ENCODE measurements at regions not wholly inside any gene's neighbourhood (a gene's known extent, or its start where the extent isn't known, plus 50 kb on each side); places are given as distances from the start of the nearest gene placed in this dataset.

GRCh38 chr3:25844891-25845290 is 55.0 kb downstream of the OXSM start:
- TF ChIP-seq CSDC2 (CRISPR knock-in tag; IDR thresholded peaks at IDR 0.05) (no peak), SNAI2 (CRISPR knock-in tag; IDR thresholded peaks at IDR 0.05) (no peak)
- ATAC-seq, result no peak

GRCh38 chr3:25846282-25846681 is 56.4 kb downstream of the OXSM start:
- no peak for TF ChIP-seq TOX (CRISPR knock-in tag; IDR thresholded peaks at IDR 0.05; ENCODE audit: borderline replicate concordance)
- no peak for TF ChIP-seq CREB5 (CRISPR knock-in tag; IDR thresholded peaks at IDR 0.05; ENCODE audit: low read depth)
- TF ChIP-seq TCF4 (CRISPR knock-in tag; IDR thresholded peaks at IDR 0.05; ENCODE audit: borderline replicate concordance), result no peak
- TF ChIP-seq ZNF70 (CRISPR knock-in tag; IDR thresholded peaks at IDR 0.05), result no peak
- TF ChIP-seq ZFP3 (CRISPR knock-in tag; IDR thresholded peaks at IDR 0.05), result no peak
- TF ChIP-seq CSDC2 (CRISPR knock-in tag; IDR thresholded peaks at IDR 0.05), result no peak
- TF ChIP-seq, protein P1, sequence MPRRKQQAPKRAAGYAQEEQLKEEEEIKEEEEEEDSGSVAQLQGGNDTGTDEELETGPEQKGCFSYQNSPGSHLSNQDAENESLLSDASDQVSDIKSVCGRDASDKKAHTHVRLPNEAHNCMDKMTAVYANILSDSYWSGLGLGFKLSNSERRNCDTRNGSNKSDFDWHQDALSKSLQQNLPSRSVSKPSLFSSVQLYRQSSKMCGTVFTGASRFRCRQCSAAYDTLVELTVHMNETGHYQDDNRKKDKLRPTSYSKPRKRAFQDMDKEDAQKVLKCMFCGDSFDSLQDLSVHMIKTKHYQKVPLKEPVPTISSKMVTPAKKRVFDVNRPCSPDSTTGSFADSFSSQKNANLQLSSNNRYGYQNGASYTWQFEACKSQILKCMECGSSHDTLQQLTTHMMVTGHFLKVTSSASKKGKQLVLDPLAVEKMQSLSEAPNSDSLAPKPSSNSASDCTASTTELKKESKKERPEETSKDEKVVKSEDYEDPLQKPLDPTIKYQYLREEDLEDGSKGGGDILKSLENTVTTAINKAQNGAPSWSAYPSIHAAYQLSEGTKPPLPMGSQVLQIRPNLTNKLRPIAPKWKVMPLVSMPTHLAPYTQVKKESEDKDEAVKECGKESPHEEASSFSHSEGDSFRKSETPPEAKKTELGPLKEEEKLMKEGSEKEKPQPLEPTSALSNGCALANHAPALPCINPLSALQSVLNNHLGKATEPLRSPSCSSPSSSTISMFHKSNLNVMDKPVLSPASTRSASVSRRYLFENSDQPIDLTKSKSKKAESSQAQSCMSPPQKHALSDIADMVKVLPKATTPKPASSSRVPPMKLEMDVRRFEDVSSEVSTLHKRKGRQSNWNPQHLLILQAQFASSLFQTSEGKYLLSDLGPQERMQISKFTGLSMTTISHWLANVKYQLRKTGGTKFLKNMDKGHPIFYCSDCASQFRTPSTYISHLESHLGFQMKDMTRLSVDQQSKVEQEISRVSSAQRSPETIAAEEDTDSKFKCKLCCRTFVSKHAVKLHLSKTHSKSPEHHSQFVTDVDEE (CRISPR knock-in tag; IDR thresholded peaks at IDR 0.05), result no peak
- no peak for TF ChIP-seq SNAI2 (CRISPR knock-in tag; IDR thresholded peaks at IDR 0.05)
- no peak for TF ChIP-seq ZNF8 (CRISPR knock-in tag; IDR thresholded peaks at IDR 0.05)
- TF ChIP-seq ZFP30 (CRISPR knock-in tag; IDR thresholded peaks at IDR 0.05), result no peak
- TF ChIP-seq CSRNP3 (CRISPR knock-in tag; IDR thresholded peaks at IDR 0.05), result no peak
- no peak for TF ChIP-seq ZNF565 (CRISPR knock-in tag; conservative IDR thresholded peaks at IDR 0.05; ENCODE audit: low read depth)
- no peak for TF ChIP-seq ZC3H10 (CRISPR knock-in tag; IDR thresholded peaks at IDR 0.05)
- no peak for TF ChIP-seq BACH2 (CRISPR knock-in tag; IDR thresholded peaks at IDR 0.05; ENCODE audit: borderline replicate concordance)
- no peak for TF ChIP-seq ARNTL (CRISPR knock-in tag; IDR thresholded peaks at IDR 0.05; ENCODE audit: borderline replicate concordance, low read depth)
- TF ChIP-seq GLIS3 (CRISPR knock-in tag; IDR thresholded peaks at IDR 0.05), result no peak
- TF ChIP-seq, protein P2, sequence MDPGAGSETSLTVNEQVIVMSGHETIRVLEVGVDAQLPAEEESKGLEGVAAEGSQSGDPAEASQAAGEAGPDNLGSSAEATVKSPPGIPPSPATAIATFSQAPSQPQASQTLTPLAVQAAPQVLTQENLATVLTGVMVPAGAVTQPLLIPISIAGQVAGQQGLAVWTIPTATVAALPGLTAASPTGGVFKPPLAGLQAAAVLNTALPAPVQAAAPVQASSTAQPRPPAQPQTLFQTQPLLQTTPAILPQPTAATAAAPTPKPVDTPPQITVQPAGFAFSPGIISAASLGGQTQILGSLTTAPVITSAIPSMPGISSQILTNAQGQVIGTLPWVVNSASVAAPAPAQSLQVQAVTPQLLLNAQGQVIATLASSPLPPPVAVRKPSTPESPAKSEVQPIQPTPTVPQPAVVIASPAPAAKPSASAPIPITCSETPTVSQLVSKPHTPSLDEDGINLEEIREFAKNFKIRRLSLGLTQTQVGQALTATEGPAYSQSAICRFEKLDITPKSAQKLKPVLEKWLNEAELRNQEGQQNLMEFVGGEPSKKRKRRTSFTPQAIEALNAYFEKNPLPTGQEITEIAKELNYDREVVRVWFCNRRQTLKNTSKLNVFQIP (CRISPR knock-in tag; IDR thresholded peaks at IDR 0.05; ENCODE audit: borderline replicate concordance, low read depth), result no peak
- ATAC-seq, result no peak

DNA sequence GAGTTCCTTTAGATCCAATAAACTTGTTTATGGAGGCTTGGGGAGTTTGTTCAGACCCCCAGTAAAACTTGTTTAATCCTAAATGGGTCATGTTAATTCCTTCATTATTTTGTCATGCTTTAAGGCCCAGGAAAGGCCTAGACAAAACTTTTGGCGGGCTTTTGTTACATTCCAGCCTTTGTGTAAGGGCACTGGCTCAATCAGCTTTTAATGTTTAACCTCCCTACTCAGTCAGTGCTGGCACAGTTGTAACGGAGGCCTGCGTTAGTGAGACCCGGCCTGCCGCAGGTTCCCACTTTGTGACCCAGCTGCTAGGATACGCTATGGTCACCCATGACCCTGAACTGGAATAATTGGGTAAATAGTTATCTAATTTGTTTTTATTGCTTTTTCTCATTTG is 59.2 kb downstream of the OXSM start:
- no peak for ATAC-seq
- TF ChIP-seq BACH2 (CRISPR knock-in tag; IDR thresholded peaks at IDR 0.05; ENCODE audit: borderline replicate concordance), result no peak
- no peak for TF ChIP-seq CREB5 (CRISPR knock-in tag; IDR thresholded peaks at IDR 0.05; ENCODE audit: low read depth)
- no peak for TF ChIP-seq CSRNP3 (CRISPR knock-in tag; IDR thresholded peaks at IDR 0.05)
- TF ChIP-seq ZNF565 (CRISPR knock-in tag; conservative IDR thresholded peaks at IDR 0.05; ENCODE audit: low read depth), result no peak
- TF ChIP-seq TCF4 (CRISPR knock-in tag; IDR thresholded peaks at IDR 0.05; ENCODE audit: borderline replicate concordance), result no peak
- TF ChIP-seq ZFP3 (CRISPR knock-in tag; IDR thresholded peaks at IDR 0.05), result no peak

Measured in SK-N-SH treated with all-trans-retinoic acid at 6 μM for 48 hours (cell line).